ENCODE measurements at regions not wholly inside any gene's neighbourhood (a gene's known extent, or its start where the extent isn't known, plus 50 kb on each side); places are given as distances from the start of the nearest gene placed in this dataset.
"Not testable (repeated sequence)": the region's sequence is repeated elsewhere in the genome, so short reads cannot be mapped to it uniquely, and the experiment has no call there.

DNA sequence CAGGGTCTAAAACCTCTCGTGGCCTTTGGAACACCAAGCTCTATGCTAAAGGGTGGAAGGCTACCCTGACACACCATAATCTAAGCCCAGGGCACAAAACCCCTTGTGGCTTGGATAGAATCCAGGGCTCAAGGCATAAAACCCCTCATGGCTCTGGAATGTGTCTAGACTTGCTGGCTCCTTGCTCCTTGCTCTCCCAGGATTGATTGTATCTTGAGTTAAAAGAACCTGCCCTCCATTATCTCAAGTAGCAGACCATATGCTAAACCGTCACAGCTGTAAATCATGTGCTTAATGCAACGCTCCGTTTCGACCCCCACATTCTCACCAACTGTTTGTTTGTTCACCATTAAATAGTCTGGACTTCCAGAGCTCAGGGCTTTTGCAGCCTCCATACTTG is 287.4 kb upstream of the CNTN5 start:
- TF ChIP-seq POLR2A (IDR thresholded peaks at IDR 0.05): not testable (repeated sequence)
- TF ChIP-seq, protein P1, sequence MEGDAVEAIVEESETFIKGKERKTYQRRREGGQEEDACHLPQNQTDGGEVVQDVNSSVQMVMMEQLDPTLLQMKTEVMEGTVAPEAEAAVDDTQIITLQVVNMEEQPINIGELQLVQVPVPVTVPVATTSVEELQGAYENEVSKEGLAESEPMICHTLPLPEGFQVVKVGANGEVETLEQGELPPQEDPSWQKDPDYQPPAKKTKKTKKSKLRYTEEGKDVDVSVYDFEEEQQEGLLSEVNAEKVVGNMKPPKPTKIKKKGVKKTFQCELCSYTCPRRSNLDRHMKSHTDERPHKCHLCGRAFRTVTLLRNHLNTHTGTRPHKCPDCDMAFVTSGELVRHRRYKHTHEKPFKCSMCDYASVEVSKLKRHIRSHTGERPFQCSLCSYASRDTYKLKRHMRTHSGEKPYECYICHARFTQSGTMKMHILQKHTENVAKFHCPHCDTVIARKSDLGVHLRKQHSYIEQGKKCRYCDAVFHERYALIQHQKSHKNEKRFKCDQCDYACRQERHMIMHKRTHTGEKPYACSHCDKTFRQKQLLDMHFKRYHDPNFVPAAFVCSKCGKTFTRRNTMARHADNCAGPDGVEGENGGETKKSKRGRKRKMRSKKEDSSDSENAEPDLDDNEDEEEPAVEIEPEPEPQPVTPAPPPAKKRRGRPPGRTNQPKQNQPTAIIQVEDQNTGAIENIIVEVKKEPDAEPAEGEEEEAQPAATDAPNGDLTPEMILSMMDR (IDR thresholded peaks at IDR 0.05): not testable (repeated sequence)

Data from breast epithelium (tissue), 3 donors.